Psoas muscle (tissue), 7 donors: ENCODE measurements at regions not wholly inside any gene's neighbourhood (a gene's known extent, or its start where the extent isn't known, plus 50 kb on each side); places are given as distances from the start of the nearest gene placed in this dataset.
"Not testable (repeated sequence)": the region's sequence is repeated elsewhere in the genome, so short reads cannot be mapped to it uniquely, and the experiment has no call there.

ENCODE experiments used
- ATAC-seq, 4 donors: fragments of 200-7000 bp; cut with Tn5 transposase; one replicate each; pipeline ENCODE4 v1.9.1; 2020; ENCODE audit warnings: moderate library complexity in 3 of 4, mild to moderate bottlenecking in 2 of 4
- DNase-seq, 2 donors: peaks; one replicate each; pipeline ENCODE4 v3.0.0-alpha.2; 2020
- H3K27ac ChIP-seq: fragments of 200-600 bp; one replicate; pipeline ENCODE4 v1.8.0; 2022
- H3K27me3 ChIP-seq, 3 donors: fragments of 200-600 bp in 1 of 3; one replicate each; pipeline versions ENCODE4 v1.6.1 to v1.8.0; 2013 to 2022; ENCODE audit warnings: low read length in 2 of 3, mild to moderate bottlenecking in 2 of 3, moderate library complexity in 1 of 3; ENCODE audit not compliant: insufficient read depth in 3 of 3
- H3K36me3 ChIP-seq, 2 donors: fragments of 200-600 bp in 1 of 2; one replicate each; pipeline versions ENCODE4 v1.6.1 to v1.8.0; 2013 to 2022; ENCODE audit warnings: low read depth in 1 of 2, mild to moderate bottlenecking in 1 of 2, moderate library complexity in 1 of 2; ENCODE audit not compliant: insufficient read depth in 1 of 2
- H3K4me1 ChIP-seq: fragments of 200-600 bp; one replicate; pipeline ENCODE4 v1.8.0; 2022
- H3K4me3 ChIP-seq: fragments of 200-600 bp; one replicate; pipeline ENCODE4 v1.8.0; 2022; ENCODE audit warnings: mild to moderate bottlenecking
- H3K9me3 ChIP-seq: fragments of 200-600 bp; one replicate; pipeline ENCODE4 v1.8.0; 2022
- WGBS, 3 donors: extraction: QIAGEN DNeasy Blood & Tissue Kit; methylation state at CpG; one replicate each; pipeline versions ENCODE4 v1.1.6 to v1.1.7; 2013; 5-methylcytosine and 5-hydroxymethylcytosine counted together
- intact Hi-C, 2 donors: fragments of 100-400 bp; cut with DNase I; formaldehyde crosslinking; loops; one replicate each; pipeline versions ENCODE4 v1.11.0 to v1.14.2; 2022
- TF ChIP-seq, protein P1 (sequence below): fragments of 200-600 bp; IDR thresholded peaks from one replicate; pipeline ENCODE4 v1.8.0; 2022; ENCODE audit warnings: antibody characterized with exemption
- donor health status: healthy with polysubstance abuse.
- donor health status: DM: no; HTN: no; CAD: no; lungs with moderate emphysema.
- donor health status: Bipolar disorder and iron deficiency.
- donor health status: healthy.
- donor health status: DM: yes; HTN: yes; CAD: no.
- donor health status: DM: no; HTN: no; CAD: no.
- donor health status: DM: yes; HTN: yes; CAD: no.

DNA sequence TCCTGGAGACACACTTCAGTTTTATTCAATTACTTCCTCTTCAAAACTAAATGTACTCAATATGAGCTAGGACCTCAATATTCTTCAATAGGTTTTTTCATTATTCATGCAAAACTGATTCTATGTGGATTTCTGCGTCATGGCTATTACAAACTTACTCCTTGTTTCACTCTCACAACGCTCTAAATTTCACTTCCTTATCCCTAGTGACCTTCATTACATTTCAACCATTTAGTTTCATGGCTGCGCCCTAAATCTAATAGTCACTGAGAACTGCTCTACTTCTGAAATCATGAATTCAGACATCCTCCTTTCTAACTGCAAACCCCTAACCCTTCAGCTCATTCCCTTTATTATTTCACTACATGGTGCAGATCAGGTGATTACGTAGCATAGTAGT lies 93.9 kb downstream of the SLC25A46 start:
- ATAC-seq (no peak), DNase-seq (no peak)
- Histone ChIP-seq H3K9me3 (peaks cover 11% of the 10 kb centered on the region), H3K36me3 (no peaks in the 10 kb centered on the region), H3K27ac (no peak overlapping the region), H3K4me3 (no peak overlapping the region), H3K27me3 (no peaks in the 10 kb centered on the region), H3K4me1 (no peaks in the 10 kb centered on the region)
- 78 to 81% (median 80%) methylated on average over 4 of the region's 4 CpGs for WGBS, 3 donors
- TF ChIP-seq, protein P1, sequence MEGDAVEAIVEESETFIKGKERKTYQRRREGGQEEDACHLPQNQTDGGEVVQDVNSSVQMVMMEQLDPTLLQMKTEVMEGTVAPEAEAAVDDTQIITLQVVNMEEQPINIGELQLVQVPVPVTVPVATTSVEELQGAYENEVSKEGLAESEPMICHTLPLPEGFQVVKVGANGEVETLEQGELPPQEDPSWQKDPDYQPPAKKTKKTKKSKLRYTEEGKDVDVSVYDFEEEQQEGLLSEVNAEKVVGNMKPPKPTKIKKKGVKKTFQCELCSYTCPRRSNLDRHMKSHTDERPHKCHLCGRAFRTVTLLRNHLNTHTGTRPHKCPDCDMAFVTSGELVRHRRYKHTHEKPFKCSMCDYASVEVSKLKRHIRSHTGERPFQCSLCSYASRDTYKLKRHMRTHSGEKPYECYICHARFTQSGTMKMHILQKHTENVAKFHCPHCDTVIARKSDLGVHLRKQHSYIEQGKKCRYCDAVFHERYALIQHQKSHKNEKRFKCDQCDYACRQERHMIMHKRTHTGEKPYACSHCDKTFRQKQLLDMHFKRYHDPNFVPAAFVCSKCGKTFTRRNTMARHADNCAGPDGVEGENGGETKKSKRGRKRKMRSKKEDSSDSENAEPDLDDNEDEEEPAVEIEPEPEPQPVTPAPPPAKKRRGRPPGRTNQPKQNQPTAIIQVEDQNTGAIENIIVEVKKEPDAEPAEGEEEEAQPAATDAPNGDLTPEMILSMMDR, result no peak
- intact Hi-C loops, result no loop called here

DNA sequence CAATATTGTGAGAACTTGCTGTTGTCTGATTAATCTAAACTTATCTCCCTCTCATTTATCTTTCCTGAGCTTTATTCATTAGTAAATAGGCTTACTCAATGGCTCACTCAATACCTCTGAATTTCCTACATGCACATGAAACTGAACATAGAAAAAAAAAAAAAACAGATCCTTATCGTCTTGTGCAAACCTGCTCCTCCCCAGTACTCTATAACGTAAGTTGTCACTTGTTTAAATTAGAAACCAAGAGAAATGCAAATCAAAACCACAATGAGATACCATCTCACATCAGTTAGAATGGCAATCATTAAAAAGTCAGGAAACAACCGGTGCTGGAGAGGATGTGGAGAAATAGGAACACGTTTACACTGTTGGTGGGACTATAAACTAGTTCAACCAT lies 96.1 kb downstream of the SLC25A46 start:
- intact Hi-C loops, H3K36me3 ChIP-seq, H3K9me3 ChIP-seq, H3K4me3 ChIP-seq, ATAC-seq, H3K4me1 ChIP-seq, H3K27me3 ChIP-seq, DNase-seq, H3K27ac ChIP-seq: not testable (repeated sequence)
- 81 to 86% (median 83%) methylated on average over 4 of the region's 4 CpGs for WGBS, 3 donors

DNA sequence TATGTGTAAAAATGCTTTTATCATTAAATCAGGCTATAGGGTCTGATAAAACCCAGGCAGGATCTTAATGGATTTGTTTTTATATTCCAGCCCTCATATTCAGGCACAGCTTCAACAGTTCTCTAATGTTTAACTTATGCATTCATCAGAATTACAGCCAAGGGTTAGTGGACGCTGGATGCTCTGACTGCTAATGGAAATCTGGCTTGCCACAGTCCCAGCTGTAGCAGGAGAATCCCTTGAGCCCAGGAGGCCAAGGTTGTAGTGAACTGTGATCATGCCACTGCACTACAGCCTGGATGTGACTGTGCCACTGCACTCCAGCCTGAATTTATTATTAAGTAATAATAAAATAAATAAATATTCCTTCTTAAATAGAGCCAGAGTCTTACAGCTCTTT lies 98.0 kb downstream of the SLC25A46 start:
- intact Hi-C loops, result no loop called here
- Histone ChIP-seq H3K36me3 (no peaks in the 10 kb centered on the region), H3K4me3 (no peak overlapping the region), H3K4me1 (no peaks in the 10 kb centered on the region), H3K9me3 (no peaks in the 10 kb centered on the region), H3K27me3 (no peaks in the 10 kb centered on the region), H3K27ac (no peak overlapping the region)
- ATAC-seq (no peak), DNase-seq (no peak)
- TF ChIP-seq, protein P1, result no peak
- WGBS, 3 donors, result 23 to 27% (median 26%) methylated on average over 1 of the region's 1 CpG

DNA sequence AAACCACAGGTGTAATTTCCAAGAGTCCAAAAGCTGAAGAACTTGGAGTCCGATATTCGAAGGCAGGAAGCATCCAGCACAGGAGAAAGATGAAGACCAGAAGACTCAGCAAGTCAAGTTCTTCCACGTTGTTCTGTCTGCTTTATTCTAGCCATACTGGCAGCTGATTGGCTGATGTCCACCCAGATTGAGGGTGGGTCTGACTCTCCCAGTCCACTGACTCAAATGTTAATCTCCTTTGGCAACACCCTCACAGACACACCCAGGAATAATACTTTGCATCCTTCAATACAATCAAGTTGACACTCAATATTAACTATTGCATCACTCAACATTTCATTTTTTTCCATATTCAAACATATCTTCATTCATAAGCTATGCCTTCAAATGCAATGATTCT lies 99.5 kb downstream of the SLC25A46 start:
- H3K27ac ChIP-seq, H3K36me3 ChIP-seq, H3K9me3 ChIP-seq, H3K27me3 ChIP-seq, H3K4me3 ChIP-seq, ATAC-seq, intact Hi-C loops, H3K4me1 ChIP-seq, DNase-seq: not testable (repeated sequence)
- 57 to 69% (median 64%) methylated on average over 3 of the region's 3 CpGs for WGBS, 3 donors

DNA sequence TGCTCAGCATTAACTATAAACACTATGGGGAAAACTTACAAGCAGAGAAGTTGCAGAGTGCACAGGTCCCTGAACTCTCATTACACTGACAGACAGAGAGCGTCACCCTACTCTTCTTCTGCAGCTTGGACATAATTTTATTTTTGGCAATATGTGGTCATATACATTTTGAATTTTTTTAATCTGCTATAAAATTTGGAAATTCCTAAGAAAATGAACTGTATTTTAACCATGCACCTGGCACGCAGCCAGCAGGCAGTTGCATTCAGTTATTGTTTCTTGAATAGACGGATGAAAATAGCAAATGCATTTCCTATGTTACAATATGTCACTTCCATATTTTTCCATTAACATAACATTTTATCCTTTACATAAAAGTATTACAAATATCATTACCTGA lies 100.2 kb downstream of the SLC25A46 start:
- TF ChIP-seq, protein P1, result no peak
- Histone ChIP-seq H3K4me1 (no peaks in the 10 kb centered on the region), H3K36me3 (no peaks in the 10 kb centered on the region), H3K9me3 (no peaks in the 10 kb centered on the region), H3K27me3 (no peaks in the 10 kb centered on the region), H3K4me3 (no peak overlapping the region), H3K27ac (no peak overlapping the region)
- DNase-seq (no peak), ATAC-seq (no peak)
- intact Hi-C loops, result no loop called here
- WGBS, 3 donors, result 56 to 69% (median 65%) methylated on average over 3 of the region's 3 CpGs

DNA sequence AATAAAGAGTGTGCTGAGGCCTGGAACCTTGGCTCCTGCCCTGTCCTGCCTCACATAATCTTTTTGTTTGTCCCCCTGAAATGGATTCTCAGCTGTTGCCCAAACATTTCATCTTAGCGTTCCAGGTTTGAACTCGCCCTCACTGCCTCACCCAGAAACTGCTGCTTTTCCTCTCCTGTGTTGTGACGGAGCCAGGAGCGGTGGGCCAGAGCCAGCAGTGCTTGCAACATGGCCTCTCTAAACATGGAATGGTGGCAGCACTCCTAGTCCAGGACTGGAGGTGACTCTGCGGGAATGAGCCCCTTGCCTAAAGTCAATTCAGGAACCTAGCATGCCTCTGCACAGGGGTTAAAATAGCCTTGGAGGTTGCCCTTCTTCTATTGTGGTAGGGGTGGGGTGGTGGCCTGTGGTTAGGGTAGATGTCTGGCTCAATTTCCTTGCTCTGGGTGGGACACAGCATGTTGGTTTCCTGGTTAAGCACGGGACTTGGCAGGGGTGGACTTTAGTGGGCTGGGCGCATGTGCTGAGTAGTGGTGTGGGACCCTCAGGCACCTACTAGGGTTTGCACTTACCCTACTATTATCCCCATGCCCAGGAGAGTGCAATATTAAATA lies 101.6 kb downstream of the SLC25A46 start:
- Histone ChIP-seq H3K9me3 (no peaks in the 10 kb centered on the region), H3K4me3 (no peak overlapping the region), H3K27ac (no peak overlapping the region), H3K4me1 (no peaks in the 10 kb centered on the region), H3K27me3 (no peaks in the 10 kb centered on the region), H3K36me3 (no peaks in the 10 kb centered on the region)
- intact Hi-C loops, result no loop called here
- no peak for DNase-seq
- ATAC-seq, result no peak
- WGBS, 3 donors, result 50 to 73% (median 54%) methylated on average over 7 of the region's 7 CpGs
- TF ChIP-seq, protein P1, result no peak
